GM21360 (cell line): ENCODE measurements at regions not wholly inside any gene's neighbourhood (a gene's known extent, or its start where the extent isn't known, plus 50 kb on each side); places are given as distances from the start of the nearest gene placed in this dataset.
"Not testable (repeated sequence)": the region's sequence is repeated elsewhere in the genome, so short reads cannot be mapped to it uniquely, and the experiment has no call there.

Experiments
- ATAC-seq: cut with Tn5 transposase; IDR thresholded peaks from one replicate; pipeline ENCODE4 v1.9.1; 2021; ENCODE audit warnings: mild to moderate bottlenecking, moderate library complexity; ENCODE audit not compliant: unreplicated experiment

GRCh38 chr10:35780970-35781642 is 139.0 kb upstream of the FZD8 start:
- ATAC-seq, result no peak

DNA sequence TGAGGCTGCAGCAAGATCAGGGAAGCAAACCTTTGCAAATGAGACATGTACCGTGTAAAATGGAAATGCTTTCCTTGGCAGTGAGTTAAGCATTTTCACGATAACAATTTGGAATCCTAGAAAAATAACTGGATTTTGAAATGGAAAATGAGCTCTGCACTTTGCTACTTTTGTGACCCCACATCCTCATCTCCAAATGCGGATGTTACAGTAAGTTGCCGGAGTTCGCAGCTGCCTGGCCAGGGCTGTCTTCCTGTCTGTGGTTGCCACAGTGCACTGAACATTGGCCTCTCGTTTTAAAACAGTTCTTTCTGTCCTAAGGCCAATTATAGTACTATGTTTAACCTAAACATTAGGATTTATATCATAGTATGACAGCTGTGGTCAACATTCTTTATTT is 136.2 kb upstream of the FZD8 start:
- no peak for ATAC-seq

GRCh38 chr10:35776557-35776956 is 134.5 kb upstream of the FZD8 start:
- not testable (repeated sequence) for ATAC-seq

GRCh38 chr10:35774109-35774508 is 132.0 kb upstream of the FZD8 start:
- ATAC-seq, result no peak

DNA sequence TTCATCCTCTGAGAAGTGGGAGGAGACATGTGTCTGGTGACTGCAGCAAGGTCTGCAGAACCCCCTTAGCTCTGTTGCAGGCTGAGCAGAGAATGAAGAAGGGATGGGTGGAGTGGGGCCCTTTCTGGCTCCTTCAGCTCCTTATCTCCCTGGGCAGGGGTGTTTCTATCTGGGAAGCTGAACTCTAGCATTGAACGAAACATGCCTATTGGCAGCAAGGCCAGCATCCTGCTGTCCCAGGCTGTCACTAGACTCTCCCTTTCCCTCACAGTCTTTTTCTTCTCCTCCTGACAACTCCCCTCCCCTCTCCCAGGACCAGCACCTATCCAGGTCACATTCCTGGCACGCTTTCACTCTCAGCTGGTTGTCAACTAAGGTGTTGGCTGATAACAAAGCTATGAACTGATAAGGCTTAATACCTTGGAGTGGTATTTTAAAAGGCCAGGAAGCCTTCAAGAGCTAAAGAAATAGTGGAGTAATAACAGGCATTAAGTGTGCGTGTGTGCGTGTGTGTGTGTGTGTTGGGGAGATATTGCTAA is 128.8 kb upstream of the FZD8 start:
- no peak for ATAC-seq

- no peak for ATAC-seq
Observed at GRCh38 chr10:35769795-35770194, 127.7 kb upstream of the FZD8 start.

- no peak for ATAC-seq
Observed at GRCh38 chr10:35768731-35769130, 126.6 kb upstream of the FZD8 start.

- ATAC-seq, result no peak
Observed at GRCh38 chr10:35768011-35768410, 125.9 kb upstream of the FZD8 start.

GRCh38 chr10:35765996-35766395 is 123.9 kb upstream of the FZD8 start:
- ATAC-seq, result no peak

DNA sequence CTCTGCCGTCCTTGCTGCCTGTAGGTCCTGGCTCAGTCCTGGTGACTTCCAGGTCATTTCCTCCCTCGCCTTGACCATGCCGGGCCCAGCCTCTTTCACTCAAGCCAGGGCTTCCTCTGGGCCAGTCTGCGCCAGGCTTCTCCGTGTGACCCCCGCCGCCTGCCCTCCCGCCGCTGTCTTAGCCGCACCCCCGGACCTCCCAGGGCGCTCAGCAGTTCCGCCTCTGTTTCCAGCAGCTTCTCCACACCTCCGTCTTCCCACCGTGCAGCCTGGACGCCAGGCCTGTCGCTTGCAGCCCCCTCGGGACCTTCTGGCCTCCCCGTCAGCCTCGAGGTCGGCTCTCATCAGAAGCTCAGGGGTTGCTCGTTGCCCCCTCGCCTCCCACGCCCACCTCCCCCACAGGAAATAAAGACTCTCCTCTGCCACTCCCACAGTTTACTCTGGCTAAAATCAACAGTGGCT is 123.0 kb upstream of the FZD8 start:
- no peak for ATAC-seq

DNA sequence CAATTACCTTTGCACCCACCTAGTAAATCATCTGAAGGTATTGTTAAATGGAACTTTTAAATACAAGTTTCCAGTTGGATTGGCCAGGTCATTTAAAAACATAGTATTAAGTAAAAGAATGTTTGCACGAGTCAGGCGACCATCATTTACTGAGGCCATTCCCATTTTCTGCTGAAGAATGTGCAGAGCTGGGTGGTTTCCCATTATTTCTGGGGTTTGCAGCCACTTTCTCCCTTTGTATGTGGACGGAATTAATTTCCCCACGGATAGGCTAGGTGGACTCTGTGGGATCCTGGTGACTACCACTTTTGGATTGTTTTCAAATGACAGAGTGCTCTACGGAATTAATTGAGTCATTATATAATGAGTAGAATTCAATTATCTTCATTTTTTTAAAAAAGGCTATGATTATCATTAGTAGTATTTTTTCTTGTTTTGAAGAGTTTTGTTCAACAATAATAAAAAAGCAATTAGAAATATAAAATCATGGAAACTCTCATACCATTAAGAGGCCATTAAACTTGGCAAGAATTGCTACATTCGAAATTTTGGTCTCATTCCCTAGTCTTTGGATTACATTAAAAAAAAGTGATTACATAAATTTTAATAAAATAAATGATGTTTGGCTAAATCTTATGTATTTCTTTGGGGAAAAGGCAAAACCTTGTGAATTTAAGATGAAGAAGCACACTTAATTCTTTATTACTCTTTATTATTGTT is 120.4 kb upstream of the FZD8 start:
- ATAC-seq, result no peak

GRCh38 chr10:35758076-35758475 is 116.0 kb upstream of the FZD8 start:
- ATAC-seq, result no peak

- ATAC-seq, result no peak
Observed at GRCh38 chr10:35754519-35754918, 112.4 kb upstream of the FZD8 start.

GRCh38 chr10:35752469-35753461 is 110.7 kb upstream of the FZD8 start:
- no peak for ATAC-seq

DNA sequence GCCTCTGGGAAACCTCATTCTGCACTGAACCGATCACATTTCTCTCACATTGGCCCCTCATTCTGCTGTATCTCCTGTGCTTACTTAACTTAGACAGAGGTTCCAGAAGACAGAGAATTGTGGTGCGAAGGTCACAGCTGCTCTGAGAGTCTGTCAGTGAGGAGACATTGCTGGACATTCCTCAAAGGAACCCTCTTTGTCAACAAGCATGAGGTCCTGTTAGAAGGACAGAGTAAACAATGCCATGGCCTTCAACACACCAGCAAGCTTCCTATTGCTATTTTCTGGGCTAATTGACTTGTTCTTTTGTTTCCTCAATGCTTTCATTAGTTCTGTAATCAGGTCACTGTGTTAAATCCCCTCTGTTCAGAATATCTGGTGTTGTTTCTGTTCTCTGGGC is 109.3 kb upstream of the FZD8 start:
- ATAC-seq, result no peak

DNA sequence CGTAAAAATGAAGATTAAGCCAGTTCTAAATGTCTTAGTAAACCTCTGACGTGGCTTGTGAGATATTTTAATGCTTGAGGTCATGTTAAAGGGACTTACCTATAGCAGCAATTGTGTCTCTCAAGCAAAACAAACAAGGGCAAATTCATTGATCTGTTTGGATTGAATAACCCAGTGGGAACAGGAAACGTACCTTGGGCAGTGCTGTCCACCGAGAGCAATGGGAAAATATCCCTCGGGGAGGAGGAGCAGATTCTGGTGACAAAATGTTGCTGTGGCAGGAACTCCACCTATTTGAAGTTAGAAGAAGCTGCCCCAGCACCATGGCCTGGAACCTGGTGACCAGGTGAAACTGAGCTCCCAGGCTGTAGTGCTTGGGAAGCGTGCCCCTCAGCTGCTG is 107.1 kb upstream of the FZD8 start:
- no peak for ATAC-seq

GRCh38 chr10:35745617-35746403 is 103.7 kb upstream of the FZD8 start:
- no peak for ATAC-seq

DNA sequence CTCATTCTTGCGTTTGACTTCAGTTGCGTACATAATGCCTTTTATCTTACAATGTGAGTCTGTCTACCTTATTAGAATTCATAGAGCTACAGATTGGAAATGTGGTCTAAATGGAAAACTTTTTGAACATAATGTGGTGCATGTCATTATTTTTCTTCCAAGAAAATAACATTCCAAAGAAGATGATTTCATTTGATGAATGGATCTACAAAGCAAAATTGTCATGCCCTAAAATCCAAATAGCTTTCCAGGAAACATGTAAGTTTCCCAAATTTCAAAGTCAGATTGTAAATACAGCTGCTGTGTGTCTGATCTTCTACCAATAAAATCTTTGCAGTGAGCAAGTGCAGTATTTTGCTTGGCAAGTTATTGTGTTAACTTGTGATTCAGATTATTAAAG is 101.8 kb upstream of the FZD8 start:
- ATAC-seq, result no peak

GRCh38 chr10:35743351-35743750 is 101.3 kb upstream of the FZD8 start:
- ATAC-seq, result no peak

- no peak for ATAC-seq
Observed at GRCh38 chr10:35739998-35740397, 97.9 kb upstream of the FZD8 start.
